Adipose tissue (tissue), 3 donors: ENCODE measurements at regions not wholly inside any gene's neighbourhood (a gene's known extent, or its start where the extent isn't known, plus 50 kb on each side); places are given as distances from the start of the nearest gene placed in this dataset.

Experiments
- H3K27ac ChIP-seq: one replicate; pipeline ENCODE4 v1.5.1; 2013; ENCODE audit warnings: low read depth, low read length
- WGBS, 3 donors: extraction: QIAGEN DNeasy Blood & Tissue Kit; methylation state at CpG; one replicate each; pipeline ENCODE4 v1.1.7; 2013; 5-methylcytosine and 5-hydroxymethylcytosine counted together
- donor health status: healthy with polysubstance abuse.
- donor health status: Bipolar disorder and iron deficiency.
- donor health status: healthy.

DNA sequence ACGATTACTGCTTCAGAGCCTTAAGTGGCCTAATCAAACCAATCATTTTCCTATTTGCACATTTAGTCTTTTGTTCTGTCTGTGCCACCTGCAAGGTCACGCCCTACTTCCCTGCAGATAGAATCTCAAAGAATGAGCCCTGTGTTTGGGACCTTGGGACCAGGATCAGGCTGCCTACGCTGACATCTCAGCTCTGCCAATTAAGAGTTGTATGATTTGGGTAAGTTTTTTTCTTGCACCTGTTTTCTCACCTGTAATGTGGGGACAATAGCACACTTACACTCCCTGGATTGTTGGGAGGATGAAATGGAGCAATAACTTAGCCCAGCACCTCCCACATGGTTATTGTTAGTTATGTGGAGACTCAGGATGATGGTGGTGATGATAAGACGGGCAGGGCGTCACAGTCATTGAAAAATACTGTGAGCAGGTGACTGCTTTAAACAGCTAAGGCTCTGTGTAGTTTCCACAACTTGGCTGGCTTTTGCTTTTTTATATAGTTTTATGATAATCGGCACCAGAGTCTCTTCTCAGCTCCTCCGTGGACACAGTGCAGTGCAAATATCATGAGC lies 155.0 kb downstream of the ADAMTS15 start:
- WGBS, 3 donors, result 44 to 85% (median 76%) methylated on average over 7 of the region's 7 CpGs
- no peak overlapping the region for H3K27ac ChIP-seq

DNA sequence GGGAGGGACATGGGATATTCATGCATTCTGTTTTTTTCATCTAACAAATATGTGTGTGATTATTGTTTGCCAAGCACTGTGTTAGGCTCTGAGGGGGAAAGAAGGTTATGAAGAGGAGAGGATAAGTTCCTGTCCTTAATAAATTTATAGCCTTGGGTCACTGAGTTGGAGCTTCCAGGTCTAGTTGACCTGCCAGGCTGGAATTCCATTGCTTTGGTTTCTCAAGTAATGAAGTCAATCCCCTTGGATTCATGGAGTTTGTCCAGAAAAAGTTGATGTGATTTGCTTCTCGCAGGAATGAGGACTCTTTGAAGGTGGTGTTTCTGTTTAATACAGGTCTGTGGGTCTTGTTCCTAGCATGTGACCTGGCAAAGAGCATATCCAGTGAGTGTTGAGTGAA lies 156.2 kb downstream of the ADAMTS15 start:
- WGBS, 3 donors, result 69 to 88% (median 84%) methylated on average over 1 of the region's 1 CpG
- H3K27ac ChIP-seq, result no peak overlapping the region

DNA sequence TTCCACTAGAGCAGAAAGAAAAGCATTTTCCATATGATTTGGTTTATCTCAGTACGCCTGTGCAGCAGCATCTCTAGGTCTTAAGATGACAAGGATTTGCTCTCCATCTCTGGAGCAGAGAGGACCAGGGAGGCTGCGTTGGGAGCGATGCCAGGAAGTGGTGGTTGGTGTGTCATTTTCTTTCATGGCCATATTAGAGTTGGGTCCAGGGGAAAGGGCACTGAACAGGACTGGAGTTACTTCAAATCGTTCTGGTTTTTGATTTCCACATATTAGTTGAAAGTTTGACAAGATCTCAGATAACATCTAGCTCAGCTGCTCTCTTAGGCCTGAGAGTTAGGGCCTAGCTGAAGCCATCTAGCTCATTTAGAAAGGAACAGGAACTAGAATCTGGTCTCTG lies 157.7 kb downstream of the ADAMTS15 start:
- 75 to 87% (median 84%) methylated on average over 4 of the region's 4 CpGs for WGBS, 3 donors
- H3K27ac ChIP-seq, result peak overlapping the region; percentile 59

DNA sequence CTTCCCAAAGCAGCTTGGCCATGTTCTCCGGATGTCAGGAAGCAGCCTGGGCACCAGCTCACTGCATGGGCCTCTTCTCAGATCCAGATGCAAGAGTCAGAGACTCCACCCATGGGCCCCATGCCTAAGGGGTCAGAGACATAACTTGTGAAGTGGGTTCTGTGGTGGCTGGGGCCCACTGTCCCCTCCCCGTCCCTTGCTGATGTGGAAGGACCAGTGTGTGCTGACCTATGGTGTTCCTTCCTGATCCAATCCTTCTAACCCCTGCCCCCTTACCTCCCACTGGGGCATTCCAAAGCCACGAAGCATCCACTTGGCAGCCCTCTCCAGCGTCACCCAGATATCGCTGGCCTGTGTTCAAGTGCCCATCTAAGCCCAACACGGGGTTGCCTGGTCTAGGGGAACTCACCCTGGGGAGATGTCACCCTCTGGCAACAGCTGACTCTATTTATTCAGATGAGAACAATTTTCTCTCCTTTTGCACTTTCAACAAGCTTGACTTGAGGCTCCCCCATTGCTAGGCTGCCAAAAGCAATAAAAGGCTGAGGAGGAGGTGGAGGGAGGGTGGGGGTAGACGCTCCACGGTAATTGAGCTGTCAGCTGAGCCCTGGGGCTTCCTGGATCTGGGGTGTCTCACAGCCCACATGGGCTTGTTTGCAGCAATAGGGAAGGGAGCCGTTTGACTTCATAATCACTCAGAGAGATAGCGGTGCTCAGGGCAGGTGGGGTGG lies 158.5 kb downstream of the ADAMTS15 start:
- 49 to 69% (median 54%) methylated on average over 10 of the region's 10 CpGs for WGBS, 3 donors
- H3K27ac ChIP-seq, result peak overlapping the region; percentile 59

DNA sequence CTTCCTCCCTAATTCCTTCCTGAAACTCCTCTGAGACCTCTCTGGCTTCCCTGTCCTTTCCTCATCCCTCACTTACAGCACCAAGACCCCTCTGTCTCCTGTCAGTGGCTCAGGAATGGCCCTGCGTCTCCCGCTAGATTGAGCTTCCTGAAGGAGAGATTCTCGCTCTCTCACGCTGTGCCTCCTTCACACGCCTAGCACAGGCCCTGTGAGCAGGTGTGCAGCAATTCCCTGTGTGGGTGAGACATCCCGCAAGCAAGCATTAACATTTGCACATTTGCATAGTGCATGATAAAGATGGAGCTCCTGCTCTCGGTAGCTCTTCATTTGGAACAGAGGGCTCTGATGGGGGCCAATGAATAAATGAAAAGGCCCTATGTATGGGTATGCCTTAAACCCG lies 159.8 kb downstream of the ADAMTS15 start:
- 88 to 93% (median 89%) methylated on average over 8 of the region's 8 CpGs for WGBS, 3 donors
- no peak overlapping the region for H3K27ac ChIP-seq

DNA sequence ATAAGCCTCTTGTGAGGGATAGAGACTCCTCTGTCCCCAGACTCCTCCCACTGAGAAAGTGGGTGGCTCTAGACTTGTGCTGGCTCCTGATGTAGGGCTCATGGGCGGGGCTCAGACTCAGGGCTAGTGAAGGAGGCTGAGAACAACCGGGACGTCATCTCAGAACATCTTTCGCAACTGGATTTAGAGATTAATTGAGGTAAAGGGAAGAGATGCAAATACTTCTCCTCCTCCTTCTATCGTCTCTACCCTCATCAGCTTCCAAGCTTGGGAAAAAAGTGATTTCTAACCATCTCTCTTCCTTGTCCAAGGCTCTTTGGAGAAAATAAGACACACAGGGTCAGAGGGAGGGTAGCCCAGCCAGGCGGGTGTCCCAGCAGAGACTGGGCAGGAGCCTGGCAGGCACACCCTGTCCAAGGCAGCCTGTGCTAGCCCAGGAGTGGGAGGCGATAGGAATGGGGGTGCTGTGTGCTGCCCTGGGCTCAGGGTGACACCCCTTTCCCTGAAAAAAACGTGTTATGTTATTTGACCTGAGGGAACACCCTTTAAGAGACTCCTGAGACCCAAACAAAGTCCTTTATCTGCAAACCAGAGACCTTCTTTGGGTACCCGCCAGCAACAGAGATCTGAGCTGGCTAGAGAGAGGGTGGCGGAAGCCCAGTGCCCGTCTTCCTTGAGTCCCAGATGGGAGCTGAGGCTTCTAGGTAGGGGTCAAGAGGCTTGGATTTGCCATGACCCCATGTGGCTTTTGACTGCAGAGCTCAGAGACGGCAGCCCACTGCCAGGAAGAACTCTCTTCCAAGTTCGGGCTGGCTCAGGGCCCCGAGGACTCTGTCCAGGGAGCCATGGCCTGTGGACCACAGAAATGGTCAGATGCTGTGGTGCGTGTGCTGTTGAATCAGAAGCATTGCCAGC lies 160.9 kb downstream of the ADAMTS15 start:
- no peak overlapping the region for H3K27ac ChIP-seq
- WGBS, 3 donors, result 58 to 67% (median 60%) methylated on average over 15 of the region's 15 CpGs

DNA sequence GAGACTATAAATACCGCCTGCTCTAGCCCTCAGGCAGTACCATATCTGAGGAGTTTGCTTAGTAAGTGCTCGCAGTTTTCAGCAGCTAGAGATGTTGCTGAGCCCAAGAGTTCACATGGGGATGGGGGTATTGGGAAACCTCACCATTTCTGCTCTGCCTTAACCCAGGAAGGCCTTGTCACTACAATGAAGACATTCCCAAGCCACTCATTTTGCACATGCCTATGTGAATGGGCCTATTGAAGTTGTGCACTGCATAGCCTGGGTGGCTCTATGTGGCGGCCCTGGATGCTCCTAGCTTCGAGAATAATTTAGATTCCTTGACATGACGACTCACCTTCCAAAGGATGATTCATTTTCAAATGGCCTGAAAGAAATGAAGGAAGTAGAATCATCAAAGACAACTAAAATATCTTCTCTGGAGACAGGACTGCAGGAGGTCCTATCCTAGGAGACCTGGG lies 163.4 kb downstream of the ADAMTS15 start:
- 60 to 86% (median 61%) methylated on average over 5 of the region's 5 CpGs for WGBS, 3 donors
- no peak overlapping the region for H3K27ac ChIP-seq

DNA sequence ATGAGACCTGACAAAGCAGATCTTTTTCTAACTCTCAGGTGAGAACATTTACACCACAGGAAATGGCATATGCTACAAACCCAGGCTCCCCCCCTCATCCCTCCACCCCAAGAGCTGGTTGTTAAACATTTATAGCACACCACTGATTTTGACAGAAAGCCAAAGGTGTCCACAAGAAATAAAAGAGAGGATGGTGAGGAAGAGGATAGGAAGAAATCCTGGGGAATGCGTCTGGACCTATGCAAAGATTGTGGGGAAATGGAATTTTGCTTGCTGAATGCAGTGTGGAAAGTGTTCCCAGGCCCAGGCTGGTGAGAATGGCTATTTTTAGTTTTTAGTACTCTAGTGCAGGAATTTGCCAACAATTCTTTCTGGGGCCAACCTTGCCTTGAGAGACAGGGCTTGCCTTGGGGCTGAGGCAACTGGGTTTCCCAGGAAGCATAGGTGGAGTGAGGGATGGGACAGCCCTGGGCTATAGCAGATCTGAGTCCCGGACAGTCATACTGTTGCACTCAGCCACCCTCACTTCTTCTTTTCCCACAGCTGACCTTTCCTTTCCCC lies 163.9 kb downstream of the ADAMTS15 start:
- WGBS, 3 donors, result 81 to 88% (median 84%) methylated on average over 2 of the region's 2 CpGs
- H3K27ac ChIP-seq, result no peak overlapping the region

DNA sequence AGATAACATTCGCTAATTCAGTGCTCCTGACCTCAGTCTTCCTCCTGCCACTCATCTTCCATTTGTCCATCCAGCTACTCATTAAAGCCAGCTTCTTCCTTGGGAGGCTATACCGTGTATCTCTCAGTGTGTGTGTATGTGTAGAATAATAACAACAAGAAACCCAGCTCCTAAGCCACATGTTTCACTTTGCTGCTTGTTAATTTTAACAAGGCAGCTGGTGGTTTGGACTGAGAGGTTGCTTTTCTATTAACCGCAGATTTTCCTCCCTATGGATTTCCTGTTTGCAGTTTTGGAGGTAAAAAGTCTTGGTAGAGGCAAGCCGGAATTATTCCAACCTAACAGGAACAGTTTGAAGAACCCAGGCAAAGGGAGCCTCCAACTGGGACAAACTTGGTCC lies 165.0 kb downstream of the ADAMTS15 start:
- H3K27ac ChIP-seq, result no peak overlapping the region
- 84 to 90% (median 87%) methylated on average over 4 of the region's 4 CpGs for WGBS, 3 donors

DNA sequence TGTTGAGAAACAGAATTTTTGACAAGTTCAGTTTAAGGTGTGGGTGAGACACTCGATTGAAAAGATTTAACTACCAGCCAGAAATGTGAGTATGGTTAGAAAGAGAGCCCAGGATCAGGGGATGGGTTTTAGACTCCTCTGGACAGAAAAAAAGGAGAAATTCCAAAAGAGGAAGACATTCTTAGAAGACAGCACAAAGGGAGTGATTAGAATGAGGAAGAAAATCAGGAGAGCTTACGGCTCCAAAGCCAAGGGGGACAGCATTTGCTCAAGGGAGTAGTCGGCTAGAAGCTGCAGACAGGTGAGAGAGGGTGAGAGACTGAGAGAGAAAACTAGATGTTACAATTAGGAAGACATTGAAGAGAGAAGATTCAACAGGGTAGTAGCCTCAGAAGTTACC lies 166.1 kb downstream of the ADAMTS15 start:
- H3K27ac ChIP-seq, result no peak overlapping the region
- 66 to 84% (median 67%) methylated on average over 3 of the region's 3 CpGs for WGBS, 3 donors

DNA sequence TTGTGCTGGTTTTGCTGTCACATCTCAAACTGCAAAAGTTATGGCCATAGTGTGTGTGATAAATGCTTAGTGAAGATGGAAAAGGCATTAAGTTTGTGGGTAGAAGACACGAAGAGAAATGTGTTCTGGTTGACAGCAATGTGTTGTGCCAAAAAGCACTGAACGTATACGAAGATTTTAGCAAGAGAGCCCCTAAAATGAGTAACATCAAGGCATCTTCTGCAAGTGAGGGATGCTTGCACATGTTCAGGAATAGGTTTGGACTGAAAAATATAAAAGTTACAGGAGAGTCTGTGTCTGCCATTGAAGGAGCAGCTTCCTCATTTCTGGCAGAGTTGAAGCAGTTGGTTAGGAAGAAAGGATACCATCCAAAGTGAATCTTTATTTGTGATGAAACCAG lies 167.1 kb downstream of the ADAMTS15 start:
- 68 to 85% (median 84%) methylated on average over 3 of the region's 3 CpGs for WGBS, 3 donors
- no peak overlapping the region for H3K27ac ChIP-seq

DNA sequence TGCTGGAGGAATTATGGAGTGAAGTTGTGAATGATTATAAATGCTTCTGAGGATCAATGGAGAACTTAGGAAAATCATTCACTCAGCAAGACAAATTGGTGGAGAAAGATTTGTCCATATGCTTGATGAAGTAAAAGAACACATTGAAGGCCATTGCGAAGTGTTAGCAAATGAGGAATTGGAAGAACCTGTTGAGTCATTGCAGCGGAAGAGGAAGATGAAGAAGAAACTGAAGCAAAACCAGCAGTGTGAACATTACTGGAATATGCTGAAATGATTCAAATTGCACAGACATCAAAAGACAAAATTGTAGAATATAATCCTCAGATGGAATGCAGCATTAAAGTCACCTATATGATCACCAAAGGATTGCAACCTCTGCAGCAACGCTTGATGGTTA lies 168.1 kb downstream of the ADAMTS15 start:
- WGBS, 3 donors, result 71 to 85% (median 76%) methylated on average over 3 of the region's 3 CpGs
- H3K27ac ChIP-seq, result no peak overlapping the region

DNA sequence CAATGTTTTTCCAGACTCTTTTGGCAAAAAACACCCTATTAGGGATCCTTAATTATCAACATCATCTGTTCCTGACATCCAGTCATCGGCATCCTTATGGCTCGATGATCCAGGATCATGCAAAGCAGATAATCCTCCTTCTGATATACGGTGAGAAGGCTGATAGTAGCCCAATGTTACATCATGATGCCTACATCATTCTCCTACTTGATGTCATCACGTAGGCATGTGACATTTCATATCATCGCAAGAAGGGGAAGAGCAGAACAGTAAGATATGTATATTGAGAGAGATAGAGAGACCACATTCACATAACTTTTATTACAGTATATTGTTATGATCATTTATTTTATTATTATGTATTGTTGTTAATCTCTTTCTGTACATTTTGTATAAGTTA lies 168.6 kb downstream of the ADAMTS15 start:
- 85 to 88% (median 87%) methylated on average over 5 of the region's 5 CpGs for WGBS, 3 donors

DNA sequence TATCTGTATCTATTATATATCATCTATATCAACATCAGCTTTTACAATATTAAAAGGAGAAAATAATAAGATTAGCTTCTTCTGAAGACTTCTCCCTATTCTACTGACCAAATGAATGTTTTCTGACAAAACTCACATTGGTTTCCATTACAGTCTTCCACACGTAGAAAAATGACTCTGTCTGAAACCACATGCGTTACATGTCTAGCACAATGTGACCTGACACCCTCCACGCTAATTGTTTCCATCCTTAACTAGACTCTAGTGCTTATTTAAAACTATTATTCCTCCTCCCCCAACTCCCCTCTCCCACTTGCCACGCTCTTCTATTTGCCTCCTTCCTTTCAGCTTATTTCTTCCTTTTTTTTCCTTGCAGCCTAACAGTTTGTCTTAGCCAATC lies 172.1 kb downstream of the ADAMTS15 start:
- H3K27ac ChIP-seq, result no peak overlapping the region
- WGBS, 3 donors, result 82 to 90% (median 90%) methylated on average over 4 of the region's 4 CpGs

More for the DNA sequence above, 168.6 kb downstream of the ADAMTS15 start:
- no peak overlapping the region for H3K27ac ChIP-seq

DNA sequence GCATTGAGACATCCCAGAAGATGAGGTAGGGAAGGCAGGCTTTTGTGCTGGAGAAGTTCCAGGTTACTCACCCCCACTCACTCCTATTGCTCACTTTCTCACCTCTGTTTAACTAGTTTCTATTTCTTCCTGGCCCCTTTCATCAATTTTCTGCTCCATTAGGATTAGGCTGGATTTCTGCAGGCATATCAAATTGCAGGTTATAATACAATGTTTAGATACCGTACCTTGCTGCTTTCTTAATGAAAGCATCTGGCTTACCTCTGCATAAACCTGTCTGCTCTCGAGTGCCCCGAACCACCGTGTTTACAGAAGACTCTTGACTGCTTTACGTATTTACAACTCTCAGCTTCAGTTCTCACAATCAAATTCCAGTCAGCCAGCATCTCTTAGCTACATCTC lies 173.7 kb downstream of the ADAMTS15 start:
- WGBS, 3 donors, result 50 to 88% (median 65%) methylated on average over 5 of the region's 5 CpGs
- no peak overlapping the region for H3K27ac ChIP-seq

DNA sequence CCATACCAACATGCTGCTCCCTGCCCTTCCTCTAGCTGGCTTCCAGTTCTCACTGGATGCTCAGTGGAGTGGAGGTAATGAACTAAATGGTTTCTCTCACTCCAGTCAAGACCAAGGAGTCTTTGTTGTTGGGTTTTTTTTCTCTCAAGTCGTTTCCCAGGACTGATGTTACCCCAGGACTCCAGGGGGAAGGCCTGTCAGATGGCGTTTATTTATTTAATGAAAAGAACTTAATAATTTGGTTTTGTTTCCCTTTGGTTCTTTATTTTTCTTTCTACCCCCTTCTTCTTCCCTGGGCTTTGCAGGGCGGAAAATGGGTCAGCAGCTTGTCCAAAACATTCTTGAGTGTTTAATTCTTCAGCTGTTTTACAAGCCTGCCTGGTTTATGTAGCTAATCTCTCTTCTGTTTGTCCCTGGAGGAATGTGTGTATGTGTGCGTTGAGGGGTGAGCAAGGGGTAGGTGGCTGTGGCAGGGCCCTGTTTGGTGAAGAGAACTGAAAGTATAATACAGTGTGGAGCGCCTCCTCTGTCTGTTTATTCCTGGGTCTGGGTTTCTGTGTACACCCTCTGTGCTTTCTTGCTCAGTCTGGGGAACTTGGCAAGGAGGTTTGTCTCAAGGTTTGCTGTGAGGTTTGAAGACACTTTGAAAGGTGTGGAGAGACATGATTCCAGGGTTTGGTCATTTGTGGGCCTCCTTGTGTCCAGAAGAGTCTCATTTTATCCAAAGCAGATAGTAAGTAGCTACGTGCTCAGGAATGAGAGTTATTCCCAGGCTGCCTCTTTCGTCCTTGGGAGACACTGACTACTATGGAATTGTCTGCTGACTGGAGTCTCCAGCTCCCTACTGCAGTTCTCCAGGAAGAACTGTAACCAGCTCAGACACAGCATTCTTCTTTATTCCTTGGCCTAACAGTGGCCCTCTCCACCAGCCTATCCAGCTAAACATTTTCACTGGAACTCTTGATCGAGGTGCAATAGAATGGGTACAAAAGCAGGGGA lies 175.5 kb downstream of the ADAMTS15 start:
- no peak overlapping the region for H3K27ac ChIP-seq
- WGBS, 3 donors, result 58 to 72% (median 68%) methylated on average over 8 of the region's 8 CpGs

DNA sequence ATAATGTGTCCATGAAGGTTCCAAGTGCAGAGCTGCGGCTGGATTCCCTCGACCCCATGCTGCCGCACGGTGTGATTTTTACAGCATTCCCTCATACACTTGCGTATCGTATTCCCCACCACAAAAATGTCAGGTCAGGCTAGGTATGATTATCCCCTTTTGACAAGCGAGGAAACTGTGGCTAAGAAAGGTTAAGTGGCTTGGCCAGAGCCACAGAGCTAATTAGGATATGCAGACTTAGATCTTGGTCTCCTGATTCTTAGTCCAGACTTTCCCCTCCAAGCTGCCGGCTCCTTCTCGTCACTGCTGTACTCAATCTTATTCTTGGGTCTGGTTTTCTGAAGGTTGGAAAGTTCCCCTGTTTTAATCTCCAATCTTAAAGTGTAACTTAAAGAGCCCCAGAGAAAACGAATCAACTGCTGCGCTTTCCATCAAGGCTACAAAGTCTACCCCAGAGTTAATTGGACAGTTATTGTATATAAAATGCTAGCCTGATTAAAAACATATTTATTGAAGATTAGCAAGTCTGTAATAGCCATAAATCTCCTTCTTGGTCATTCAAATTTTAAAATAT lies 176.6 kb downstream of the ADAMTS15 start:
- H3K27ac ChIP-seq, result no peak overlapping the region
- 89 to 93% (median 91%) methylated on average over 11 of the region's 11 CpGs for WGBS, 3 donors
